ENCODE measurements at regions not wholly inside any gene's neighbourhood (a gene's known extent, or its start where the extent isn't known, plus 50 kb on each side); places are given as distances from the start of the nearest gene placed in this dataset.
A peak's percentile ranks its signal among the peaks of the same experiment; 100 is the strongest.

- peaks cover 13% of the 10 kb centered on the region for H3F3A ChIP-seq (ENCODE audit: insufficient read depth)
- peak; percentile 94 for DNase-seq
- H3K36me3 ChIP-seq (ENCODE audit: low read depth) = no peaks in the 10 kb centered on the region
- peak overlapping the region; percentile 70 for H3K4me2 ChIP-seq (ENCODE audit: unreplicated experiment)
- no peaks in the 10 kb centered on the region for H3K79me2 ChIP-seq (ENCODE audit: insufficient read depth)
- peak overlapping the region; percentile 68 for H3K27ac ChIP-seq
- H4K20me1 ChIP-seq (ENCODE audit: insufficient read depth) = no peaks in the 10 kb centered on the region
- H3K9me3 ChIP-seq (ENCODE audit: low read depth) = no peaks in the 10 kb centered on the region
- in situ Hi-C loops (cut with MboI) = no loop called here
- no peaks in the 10 kb centered on the region for H3K9me2 ChIP-seq (ENCODE audit: insufficient read depth)
- TF ChIP-seq EZH2phosphoT487 (IDR thresholded peaks at IDR 0.05; ENCODE audit: insufficient read depth, low read depth) = 0 out of 2 replicates have a peak, but pooled peaks have one; percentile 59
- TF ChIP-seq EZH2 (IDR thresholded peaks at IDR 0.05; ENCODE audit: insufficient read depth, poor library complexity, severe bottlenecking) = no peak
- peak overlapping the region; percentile 52 for H3K9ac ChIP-seq
- H3K4me1 ChIP-seq (ENCODE audit: insufficient read depth) = peaks cover 30% of the 10 kb centered on the region
- 4 to 7% methylated on average over 5 of the region's 5 CpGs for WGBS, 2 experiments (ENCODE audit: low coverage in 1 of 2, low lambda C conversion rate in 2 of 2, missing lambda C conversion rate in 2 of 2)
- peak overlapping the region; percentile 58; the same call in 1 of the 2 replicates for H2AFZ ChIP-seq
- no peaks in the 10 kb centered on the region for H3K27me3 ChIP-seq (replicated peaks; ENCODE audit: insufficient read depth)
- H3K4me3 ChIP-seq = 0 out of 2 replicates have a peak overlapping the region, but pooled peaks have one; percentile 37
Observed at GRCh38 chr1:221829327-221830015, 87.6 kb upstream of the DUSP10 start.

- H3K79me2 ChIP-seq (ENCODE audit: insufficient read depth) = no peaks in the 10 kb centered on the region
- H3K4me2 ChIP-seq (ENCODE audit: unreplicated experiment) = no peak overlapping the region
- H3K9me3 ChIP-seq (ENCODE audit: low read depth) = no peaks in the 10 kb centered on the region
- no peaks in the 10 kb centered on the region for H3K9me2 ChIP-seq (ENCODE audit: insufficient read depth)
- 100% methylated on average over 1 of the region's 1 CpG for WGBS, 2 experiments (ENCODE audit: low coverage in 1 of 2, low lambda C conversion rate in 2 of 2, missing lambda C conversion rate in 2 of 2)
- H3K36me3 ChIP-seq (ENCODE audit: low read depth) = no peaks in the 10 kb centered on the region
- in situ Hi-C loops (cut with MboI) = no loop called here
- TF ChIP-seq EZH2phosphoT487 (IDR thresholded peaks at IDR 0.05; ENCODE audit: insufficient read depth, low read depth) (no peak), EZH2 (IDR thresholded peaks at IDR 0.05; ENCODE audit: insufficient read depth, poor library complexity, severe bottlenecking) (no peak)
- DNase-seq = no peak
- H3K27me3 ChIP-seq (replicated peaks; ENCODE audit: insufficient read depth) = no peaks in the 10 kb centered on the region
- H3K4me3 ChIP-seq = no peak overlapping the region
- H2AFZ ChIP-seq = peak overlapping the region; percentile 17; the same call in 1 of the 2 replicates
- H4K20me1 ChIP-seq (ENCODE audit: insufficient read depth) = no peaks in the 10 kb centered on the region
- H3K27ac ChIP-seq = no peak overlapping the region
- no peak overlapping the region for H3K9ac ChIP-seq
- peaks cover 22% of the 10 kb centered on the region for H3F3A ChIP-seq (ENCODE audit: insufficient read depth)
- H3K4me1 ChIP-seq (ENCODE audit: insufficient read depth) = peaks cover 39% of the 10 kb centered on the region
Observed at GRCh38 chr1:221827307-221827642, 85.4 kb upstream of the DUSP10 start.

GRCh38 chr1:221824909-221825308, 83.0 kb upstream of the DUSP10 start:
- H3K9ac ChIP-seq = no peak overlapping the region
- 56 to 58% methylated on average over 1 of the region's 1 CpG for WGBS, 2 experiments (ENCODE audit: low coverage in 1 of 2, low lambda C conversion rate in 2 of 2, missing lambda C conversion rate in 2 of 2)
- in situ Hi-C loops (cut with MboI) = no loop called here

GRCh38 chr1:221824025-221824424, 82.1 kb upstream of the DUSP10 start:
- H3K4me3 ChIP-seq = no peak overlapping the region
- H2AFZ ChIP-seq = no peak overlapping the region
- TF ChIP-seq EZH2 (IDR thresholded peaks at IDR 0.05; ENCODE audit: insufficient read depth, poor library complexity, severe bottlenecking) (no peak), EZH2phosphoT487 (IDR thresholded peaks at IDR 0.05; ENCODE audit: insufficient read depth, low read depth) (no peak)
- H3K4me1 ChIP-seq (ENCODE audit: insufficient read depth) = peaks cover 23% of the 10 kb centered on the region
- H3K9me2 ChIP-seq (ENCODE audit: insufficient read depth) = no peaks in the 10 kb centered on the region
- no peaks in the 10 kb centered on the region for H4K20me1 ChIP-seq (ENCODE audit: insufficient read depth)
- peaks cover 12% of the 10 kb centered on the region; the same call in 1 of the 2 replicates for H3F3A ChIP-seq (ENCODE audit: insufficient read depth)
- H3K27ac ChIP-seq = peak overlapping the region; percentile 24; the same call in 1 of the 2 replicates
- no peak overlapping the region for H3K9ac ChIP-seq
- DNase-seq = peak; percentile 90
- in situ Hi-C loops (cut with MboI) = no loop called here
- WGBS, 2 experiments (ENCODE audit: low coverage in 1 of 2, low lambda C conversion rate in 2 of 2, missing lambda C conversion rate in 2 of 2) = 63 to 73% methylated on average over 2 of the region's 2 CpGs
- peak overlapping the region; percentile 20 for H3K4me2 ChIP-seq (ENCODE audit: unreplicated experiment)
- no peaks in the 10 kb centered on the region for H3K9me3 ChIP-seq (ENCODE audit: low read depth)
- no peaks in the 10 kb centered on the region for H3K27me3 ChIP-seq (replicated peaks; ENCODE audit: insufficient read depth)
- no peaks in the 10 kb centered on the region for H3K36me3 ChIP-seq (ENCODE audit: low read depth)
- no peaks in the 10 kb centered on the region for H3K79me2 ChIP-seq (ENCODE audit: insufficient read depth)

More at GRCh38 chr1:221824909-221825308, 83.0 kb upstream of the DUSP10 start:
- H3K27me3 ChIP-seq (replicated peaks; ENCODE audit: insufficient read depth) = no peaks in the 10 kb centered on the region
- no peak overlapping the region for H3K4me3 ChIP-seq
- no peak overlapping the region for H3K27ac ChIP-seq
- no peaks in the 10 kb centered on the region for H3K9me2 ChIP-seq (ENCODE audit: insufficient read depth)
- no peaks in the 10 kb centered on the region for H3K9me3 ChIP-seq (ENCODE audit: low read depth)
- no peaks in the 10 kb centered on the region for H3K36me3 ChIP-seq (ENCODE audit: low read depth)
- H3K4me2 ChIP-seq (ENCODE audit: unreplicated experiment) = no peak overlapping the region
- TF ChIP-seq EZH2phosphoT487 (IDR thresholded peaks at IDR 0.05; ENCODE audit: insufficient read depth, low read depth) (no peak), EZH2 (IDR thresholded peaks at IDR 0.05; ENCODE audit: insufficient read depth, poor library complexity, severe bottlenecking) (no peak)
- no peaks in the 10 kb centered on the region for H3K79me2 ChIP-seq (ENCODE audit: insufficient read depth)
- no peak for DNase-seq
- no peaks in the 10 kb centered on the region for H4K20me1 ChIP-seq (ENCODE audit: insufficient read depth)
- H3F3A ChIP-seq (ENCODE audit: insufficient read depth) = peaks cover 18% of the 10 kb centered on the region
- H3K4me1 ChIP-seq (ENCODE audit: insufficient read depth) = peaks cover 32% of the 10 kb centered on the region
- H2AFZ ChIP-seq = no peak overlapping the region

Measured in GM23248 (cell line).